ENCODE measurements at regions not wholly inside any gene's neighbourhood (a gene's known extent, or its start where the extent isn't known, plus 50 kb on each side); places are given as distances from the start of the nearest gene placed in this dataset.

- H2AFZ ChIP-seq: no peak overlapping the region
- H3K79me2 ChIP-seq: no peaks in the 10 kb centered on the region
- no peaks in the 10 kb centered on the region for H3K9me3 ChIP-seq (ENCODE audit: control insufficient read depth, low read length)
- no peak overlapping the region for H3K27ac ChIP-seq
- no peaks in the 10 kb centered on the region for H3K27me3 ChIP-seq (ENCODE audit: control insufficient read depth, insufficient read depth, low read length)
- H3K36me3 ChIP-seq (ENCODE audit: control insufficient read depth, insufficient read depth, low read length): no peaks in the 10 kb centered on the region
- no peaks in the 10 kb centered on the region for H3K4me1 ChIP-seq
- no peak overlapping the region for H3K4me2 ChIP-seq (ENCODE audit: low read length)
- TF ChIP-seq, protein P1, sequence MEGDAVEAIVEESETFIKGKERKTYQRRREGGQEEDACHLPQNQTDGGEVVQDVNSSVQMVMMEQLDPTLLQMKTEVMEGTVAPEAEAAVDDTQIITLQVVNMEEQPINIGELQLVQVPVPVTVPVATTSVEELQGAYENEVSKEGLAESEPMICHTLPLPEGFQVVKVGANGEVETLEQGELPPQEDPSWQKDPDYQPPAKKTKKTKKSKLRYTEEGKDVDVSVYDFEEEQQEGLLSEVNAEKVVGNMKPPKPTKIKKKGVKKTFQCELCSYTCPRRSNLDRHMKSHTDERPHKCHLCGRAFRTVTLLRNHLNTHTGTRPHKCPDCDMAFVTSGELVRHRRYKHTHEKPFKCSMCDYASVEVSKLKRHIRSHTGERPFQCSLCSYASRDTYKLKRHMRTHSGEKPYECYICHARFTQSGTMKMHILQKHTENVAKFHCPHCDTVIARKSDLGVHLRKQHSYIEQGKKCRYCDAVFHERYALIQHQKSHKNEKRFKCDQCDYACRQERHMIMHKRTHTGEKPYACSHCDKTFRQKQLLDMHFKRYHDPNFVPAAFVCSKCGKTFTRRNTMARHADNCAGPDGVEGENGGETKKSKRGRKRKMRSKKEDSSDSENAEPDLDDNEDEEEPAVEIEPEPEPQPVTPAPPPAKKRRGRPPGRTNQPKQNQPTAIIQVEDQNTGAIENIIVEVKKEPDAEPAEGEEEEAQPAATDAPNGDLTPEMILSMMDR (IDR thresholded peaks at IDR 0.05): no peak
- no peak overlapping the region for H3K9ac ChIP-seq
- H3K4me3 ChIP-seq (ENCODE audit: low read depth, low read length): no peak overlapping the region
Measured at GRCh38 chr6:170182093-170182780, 108.6 kb downstream of the DLL1 start.

GRCh38 chr6:170181338-170181690 is 109.6 kb downstream of the DLL1 start:
- no peaks in the 10 kb centered on the region for H3K9me3 ChIP-seq (ENCODE audit: control insufficient read depth, low read length)
- no peaks in the 10 kb centered on the region for H3K79me2 ChIP-seq
- H3K27me3 ChIP-seq (ENCODE audit: control insufficient read depth, insufficient read depth, low read length): no peaks in the 10 kb centered on the region
- H3K9ac ChIP-seq: no peak overlapping the region
- no peaks in the 10 kb centered on the region for H3K36me3 ChIP-seq (ENCODE audit: control insufficient read depth, insufficient read depth, low read length)
- no peak overlapping the region for H3K4me2 ChIP-seq (ENCODE audit: low read length)
- no peak overlapping the region for H2AFZ ChIP-seq
- TF ChIP-seq, protein P1 (IDR thresholded peaks at IDR 0.05): no peak
- no peak overlapping the region for H3K27ac ChIP-seq
- H3K4me1 ChIP-seq: no peaks in the 10 kb centered on the region
- H3K4me3 ChIP-seq (ENCODE audit: low read depth, low read length): no peak overlapping the region

DNA sequence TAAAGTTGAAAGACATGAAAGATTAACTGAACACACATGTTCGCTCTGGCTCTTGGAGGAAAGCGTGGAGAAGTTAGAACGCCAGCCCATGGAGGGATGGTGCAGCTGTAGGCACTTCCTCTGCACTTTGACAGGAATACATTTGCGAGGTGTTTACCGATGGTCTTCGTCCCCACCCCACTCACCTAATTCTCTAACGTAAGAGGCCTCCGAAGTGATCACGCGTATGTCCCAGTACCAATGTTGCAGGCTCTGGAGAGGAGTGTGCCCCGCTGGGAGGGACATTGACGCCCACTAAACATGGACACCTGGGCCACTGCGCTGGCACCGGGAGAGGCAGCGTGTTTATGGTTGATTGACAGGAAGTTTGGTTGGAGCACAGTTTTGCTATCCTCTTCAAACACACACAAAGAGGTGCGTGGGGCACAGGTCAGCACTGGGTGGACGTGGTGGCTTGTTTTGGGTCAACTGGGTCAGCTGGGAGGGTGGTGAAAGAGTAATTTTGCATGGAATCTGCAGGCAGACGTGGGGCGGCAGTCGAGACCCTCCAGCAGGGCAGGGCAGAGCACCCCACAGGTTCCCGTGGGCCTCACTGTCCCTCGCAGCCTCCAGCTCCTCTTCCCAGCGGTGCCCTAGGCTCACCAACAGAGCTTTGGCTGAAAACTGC is 110.1 kb downstream of the DLL1 start:
- no peaks in the 10 kb centered on the region for H3K27me3 ChIP-seq (ENCODE audit: control insufficient read depth, insufficient read depth, low read length)
- H3K27ac ChIP-seq: no peak overlapping the region
- TF ChIP-seq, protein P1 (IDR thresholded peaks at IDR 0.05): no peak
- no peak overlapping the region for H3K9ac ChIP-seq
- no peaks in the 10 kb centered on the region for H3K36me3 ChIP-seq (ENCODE audit: control insufficient read depth, insufficient read depth, low read length)
- H2AFZ ChIP-seq: no peak overlapping the region
- H3K9me3 ChIP-seq (ENCODE audit: control insufficient read depth, low read length): no peaks in the 10 kb centered on the region
- H3K4me2 ChIP-seq (ENCODE audit: low read length): no peak overlapping the region
- no peaks in the 10 kb centered on the region for H3K4me1 ChIP-seq
- H3K79me2 ChIP-seq: no peaks in the 10 kb centered on the region
- H3K4me3 ChIP-seq (ENCODE audit: low read depth, low read length): no peak overlapping the region

- TF ChIP-seq, protein P1 (IDR thresholded peaks at IDR 0.05): no peak
- Histone ChIP-seq H3K4me2 (ENCODE audit: low read length) (no peak overlapping the region), H3K9me3 (ENCODE audit: control insufficient read depth, low read length) (no peaks in the 10 kb centered on the region), H3K9ac (no peak overlapping the region), H3K4me1 (no peaks in the 10 kb centered on the region), H3K36me3 (ENCODE audit: control insufficient read depth, insufficient read depth, low read length) (no peaks in the 10 kb centered on the region), H3K79me2 (no peaks in the 10 kb centered on the region), H3K4me3 (ENCODE audit: low read depth, low read length) (no peak overlapping the region), H3K27me3 (ENCODE audit: control insufficient read depth, insufficient read depth, low read length) (no peaks in the 10 kb centered on the region), H3K27ac (no peak overlapping the region), H2AFZ (no peak overlapping the region)
Measured at GRCh38 chr6:170179616-170180324, 111.1 kb downstream of the DLL1 start.
